Hepatocyte (in vitro differentiated cells): ENCODE measurements at regions not wholly inside any gene's neighbourhood (a gene's known extent, or its start where the extent isn't known, plus 50 kb on each side); places are given as distances from the start of the nearest gene placed in this dataset.

Experiments
- DNase-seq: peaks from one replicate; pipeline ENCODE4 v3.0.0-alpha.2; 2016; ENCODE audit warnings: low spot score
- H2AFZ ChIP-seq: fragments of 200-600 bp; sonication (generic); 2 replicates; pipeline ENCODE4 v1.6.0; 2016; ENCODE audit warnings: antibody characterized with exemption, mild to moderate bottlenecking
- H3K27ac ChIP-seq: fragments of 200-600 bp; sonication (generic); 2 replicates; pipeline ENCODE4 v1.5.1; 2016; ENCODE audit warnings: mild to moderate bottlenecking
- H3K27me3 ChIP-seq: fragments of 200-600 bp; sonication (generic); 2 replicates; pipeline ENCODE4 v1.6.1; 2016
- H3K36me3 ChIP-seq: fragments of 200-600 bp; sonication (generic); replicated peaks from 2 replicates; pipeline ENCODE4 v1.5.1; 2016; ENCODE audit warnings: low read depth; ENCODE audit not compliant: insufficient read depth
- H3K4me1 ChIP-seq: fragments of 200-600 bp; sonication (generic); 2 replicates; pipeline ENCODE4 v1.5.1; 2016; ENCODE audit warnings: mild to moderate bottlenecking, moderate library complexity; ENCODE audit not compliant: insufficient read depth
- H3K4me2 ChIP-seq: fragments of 200-600 bp; sonication (generic); 2 replicates; pipeline ENCODE4 v1.6.0; 2016
- H3K4me3 ChIP-seq: fragments of 200-600 bp; sonication (generic); 2 replicates; pipeline ENCODE4 v1.5.1; 2016; ENCODE audit warnings: mild to moderate bottlenecking
- H3K79me2 ChIP-seq: fragments of 200-600 bp; sonication (generic); 2 replicates; pipeline ENCODE4 v1.6.0; 2017; ENCODE audit warnings: mild to moderate bottlenecking
- H3K9me2 ChIP-seq: fragments of 200-600 bp; sonication (generic); replicated peaks from 2 replicates; pipeline ENCODE4 v1.6.0; 2017; ENCODE audit warnings: mild to moderate bottlenecking; ENCODE audit not compliant: insufficient read depth
- H3K9me3 ChIP-seq: fragments of 200-600 bp; sonication (generic); 2 replicates; pipeline ENCODE4 v1.5.1; 2016; ENCODE audit warnings: low read depth, mild to moderate bottlenecking
- H4K20me1 ChIP-seq: fragments of 200-600 bp; sonication (generic); 2 replicates; pipeline ENCODE4 v1.6.0; 2016; ENCODE audit warnings: mild to moderate bottlenecking; ENCODE audit not compliant: insufficient read depth, poor library complexity, severe bottlenecking
- CTCF ChIP-seq: fragments of 200-600 bp; sonication (generic); IDR thresholded peaks from 2 replicates; pipeline ENCODE4 v1.5.1; 2016; ENCODE audit warnings: antibody characterized with exemption, mild to moderate bottlenecking; ENCODE audit not compliant: poor library complexity
- EZH2 ChIP-seq: fragments of 200-600 bp; sonication (generic); IDR thresholded peaks from 2 replicates; pipeline ENCODE4 v1.6.1; 2016; ENCODE audit warnings: antibody characterized with exemption, mild to moderate bottlenecking, borderline replicate concordance
- EZH2phosphoT487 ChIP-seq: fragments of 200-600 bp; sonication (generic); IDR thresholded peaks from one replicate; pipeline ENCODE4 v1.6.1; 2018; ENCODE audit warnings: antibody characterized with exemption, mild to moderate bottlenecking, low read depth, moderate library complexity; ENCODE audit not compliant: unreplicated experiment, severe bottlenecking
- WGBS: methylation state at CpG from one replicate; pipeline ENCODE4 v1.1.6; 2016; ENCODE audit warnings: low lambda C conversion rate; ENCODE audit errors: missing lambda C conversion rate; 5-methylcytosine and 5-hydroxymethylcytosine counted together

- Histone ChIP-seq H2AFZ (no peak overlapping the region), H3K27me3 (no peaks in the 10 kb centered on the region), H3K9me3 (no peaks in the 10 kb centered on the region), H3K27ac (peak overlapping the region; percentile 39), H3K4me2 (no peak overlapping the region), H3K9me2 (no peaks in the 10 kb centered on the region), H3K4me1 (no peaks in the 10 kb centered on the region), H4K20me1 (no peaks in the 10 kb centered on the region), H3K79me2 (no peaks in the 10 kb centered on the region), H3K36me3 (no peaks in the 10 kb centered on the region), H3K4me3 (no peak overlapping the region)
- DNase-seq, result no peak
- 77% methylated on average over 2 of the region's 2 CpGs for WGBS
- TF ChIP-seq EZH2phosphoT487, result no peak
- TF ChIP-seq EZH2, result no peak
- TF ChIP-seq CTCF, result no peak
Measured at GRCh38 chr5:144548936-144549335, 378.3 kb downstream of the KCTD16 start.

- Histone ChIP-seq H3K36me3 (no peaks in the 10 kb centered on the region), H3K9me3 (no peaks in the 10 kb centered on the region), H2AFZ (no peak overlapping the region), H3K4me1 (no peaks in the 10 kb centered on the region), H3K27ac (no peak overlapping the region), H4K20me1 (no peaks in the 10 kb centered on the region), H3K27me3 (no peaks in the 10 kb centered on the region), H3K79me2 (no peaks in the 10 kb centered on the region), H3K4me3 (no peak overlapping the region), H3K9me2 (no peaks in the 10 kb centered on the region), H3K4me2 (no peak overlapping the region)
- WGBS, result 83% methylated on average over 1 of the region's 1 CpG
- DNase-seq, result no peak
- TF ChIP-seq CTCF (no peak), EZH2phosphoT487 (no peak), EZH2 (no peak)
Measured at GRCh38 chr5:144547098-144547499, 376.4 kb downstream of the KCTD16 start.

GRCh38 chr5:144538845-144539244 lies 368.2 kb downstream of the KCTD16 start:
- whole genome bisulfite sequencing, result 89% methylated on average over 3 of the region's 3 CpGs
- TF ChIP-seq EZH2phosphoT487 (no peak), CTCF (no peak), EZH2 (no peak)
- Histone ChIP-seq H3K27ac (no peak overlapping the region), H4K20me1 (no peaks in the 10 kb centered on the region), H3K4me1 (no peaks in the 10 kb centered on the region), H3K4me2 (no peak overlapping the region), H3K79me2 (no peaks in the 10 kb centered on the region), H2AFZ (no peak overlapping the region), H3K9me3 (no peaks in the 10 kb centered on the region), H3K27me3 (no peaks in the 10 kb centered on the region), H3K36me3 (no peaks in the 10 kb centered on the region), H3K9me2 (no peaks in the 10 kb centered on the region), H3K4me3 (no peak overlapping the region)
- DNase-seq, result no peak
